ENCODE measurements at regions not wholly inside any gene's neighbourhood (a gene's known extent, or its start where the extent isn't known, plus 50 kb on each side); places are given as distances from the start of the nearest gene placed in this dataset.

GRCh38 chr7:94335586-94335985 lies 59.1 kb upstream of the COL1A2 start:
- no peak for DNase-seq (ENCODE audit: low read depth)
- Histone ChIP-seq H3K27me3 (ENCODE audit: control insufficient read depth, insufficient read depth, low read length) (no peaks in the 10 kb centered on the region), H3K4me3 (ENCODE audit: low read depth, low read length) (no peak overlapping the region), H3K36me3 (ENCODE audit: control insufficient read depth, insufficient read depth, low read length) (no peaks in the 10 kb centered on the region)
- no peak for TF ChIP-seq CTCF (IDR thresholded peaks at IDR 0.05; ENCODE audit: insufficient read depth, low read length, poor library complexity, severe bottlenecking)

GRCh38 chr7:94336009-94336408 lies 58.7 kb upstream of the COL1A2 start:
- H3K4me3 ChIP-seq (ENCODE audit: low read depth, low read length) = no peak overlapping the region
- no peaks in the 10 kb centered on the region for H3K27me3 ChIP-seq (ENCODE audit: control insufficient read depth, insufficient read depth, low read length)
- no peaks in the 10 kb centered on the region for H3K36me3 ChIP-seq (ENCODE audit: control insufficient read depth, insufficient read depth, low read length)
- no peak for TF ChIP-seq CTCF (IDR thresholded peaks at IDR 0.05; ENCODE audit: insufficient read depth, low read length, poor library complexity, severe bottlenecking)
- no peak for DNase-seq (ENCODE audit: low read depth)

GRCh38 chr7:94338921-94339371 lies 55.7 kb upstream of the COL1A2 start:
- Histone ChIP-seq H3K4me3 (ENCODE audit: low read depth, low read length) (no peak overlapping the region), H3K36me3 (ENCODE audit: control insufficient read depth, insufficient read depth, low read length) (no peaks in the 10 kb centered on the region), H3K27me3 (ENCODE audit: control insufficient read depth, insufficient read depth, low read length) (no peaks in the 10 kb centered on the region)
- no peak for TF ChIP-seq CTCF (IDR thresholded peaks at IDR 0.05; ENCODE audit: insufficient read depth, low read length, poor library complexity, severe bottlenecking)
- no peak for DNase-seq (ENCODE audit: low read depth)

GRCh38 chr7:94344826-94345225 lies 49.9 kb upstream of the COL1A2 start:
- no peak for DNase-seq (ENCODE audit: low read depth)

More at GRCh38 chr7:94344826-94345225, 49.9 kb upstream of the COL1A2 start:
- no peaks in the 10 kb centered on the region for H3K36me3 ChIP-seq (ENCODE audit: control insufficient read depth, insufficient read depth, low read length)
- no peak for TF ChIP-seq CTCF (IDR thresholded peaks at IDR 0.05; ENCODE audit: insufficient read depth, low read length, poor library complexity, severe bottlenecking)
- H3K4me3 ChIP-seq (ENCODE audit: low read depth, low read length) = no peak overlapping the region
- no peaks in the 10 kb centered on the region for H3K27me3 ChIP-seq (ENCODE audit: control insufficient read depth, insufficient read depth, low read length)
